OCI-LY7 (cell line): ENCODE measurements at regions not wholly inside any gene's neighbourhood (a gene's known extent, or its start where the extent isn't known, plus 50 kb on each side); places are given as distances from the start of the nearest gene placed in this dataset.

Source experiments
- BruUV-seq: library from RNA; stranded (reverse); fragments of 400-500 nt; replicated peaks from 2 replicates; lab custom pipeline; 2021; lab: Mats Ljungman, UMichigan
- CTCF ChIA-PET: fragments of 300-600 bp; sonication (Branson Sonifier 250); formaldehyde crosslinking; loops from one replicate; lab custom pipeline; 2022; ENCODE audit warnings: antibody characterized with exemption; ENCODE audit not compliant: unreplicated experiment; lab: Charles Lee
- POLR2A ChIA-PET: fragments of 300-600 bp; sonication (Branson Sonifier 250); formaldehyde crosslinking; loops from one replicate; lab custom pipeline; 2022; ENCODE audit warnings: antibody characterized with exemption; lab: Charles Lee
- DNase-seq: peaks from one replicate; pipeline ENCODE4 v3.0.0-alpha.2; 2015; ENCODE audit warnings: low spot score
- H2AFZ ChIP-seq: fragments of 200-600 bp; sonication (generic), shearing (Covaris generic); 2 replicates; pipeline ENCODE4 v1.6.1; 2014; ENCODE audit warnings: mild to moderate bottlenecking, antibody characterized with exemption, low read length, moderate library complexity
- H3K27ac ChIP-seq: fragments of 200-600 bp; sonication (generic); 2 replicates; pipeline ENCODE4 v1.5.1; 2014; ENCODE audit warnings: mixed run types, low read depth, mild to moderate bottlenecking, moderate library complexity, low read length, inconsistent platforms; ENCODE audit not compliant: poor library complexity, severe bottlenecking
- H3K36me3 ChIP-seq: fragments of 200-600 bp; sonication (generic); 2 replicates; pipeline ENCODE4 v1.6.1; 2014; ENCODE audit warnings: mild to moderate bottlenecking, antibody characterized with exemption, low read length, moderate library complexity, mixed read lengths; ENCODE audit not compliant: insufficient read depth
- H3K4me1 ChIP-seq: fragments of 200-600 bp; sonication (generic); 2 replicates; pipeline ENCODE4 v1.5.1; 2014; ENCODE audit warnings: mild to moderate bottlenecking, low read length; ENCODE audit not compliant: insufficient read depth, poor library complexity, severe bottlenecking
- H3K4me2 ChIP-seq: fragments of 200-600 bp; sonication (generic); 2 replicates; pipeline ENCODE4 v1.6.1; 2014; ENCODE audit warnings: mild to moderate bottlenecking, low read length
- H3K4me3 ChIP-seq: fragments of 200-600 bp; sonication (generic); 2 replicates; pipeline ENCODE4 v1.5.1; 2014; ENCODE audit warnings: mild to moderate bottlenecking, low read depth, low read length; ENCODE audit not compliant: poor library complexity, severe bottlenecking
- H3K79me2 ChIP-seq: fragments of 200-600 bp; sonication (generic); 2 replicates; pipeline ENCODE4 v1.6.1; 2016; ENCODE audit warnings: low read depth, mild to moderate bottlenecking, low read length, moderate library complexity, mixed read lengths; ENCODE audit not compliant: insufficient read depth
- H3K9me2 ChIP-seq: fragments of 200-600 bp; sonication (generic); 2 replicates; pipeline ENCODE4 v1.6.1; 2016; ENCODE audit warnings: mild to moderate bottlenecking, low read length, mixed read lengths; ENCODE audit not compliant: insufficient read depth
- H3K9me3 ChIP-seq: fragments of 200-600 bp; sonication (generic); 2 replicates; pipeline ENCODE4 v1.6.1; 2014; ENCODE audit warnings: mild to moderate bottlenecking, mixed run types, low read length, mixed read lengths
- H4K20me1 ChIP-seq: fragments of 200-600 bp; sonication (generic); 2 replicates; pipeline ENCODE4 v1.6.1; 2014; ENCODE audit warnings: mild to moderate bottlenecking, antibody characterized with exemption, low read length, moderate library complexity, mixed read lengths; ENCODE audit not compliant: insufficient read depth
- EZH2phosphoT487 ChIP-seq: fragments of 200-600 bp; sonication (generic); IDR thresholded peaks from 2 replicates; pipeline ENCODE4 v1.6.1; 2018; ENCODE audit warnings: low read depth, borderline replicate concordance, mild to moderate bottlenecking, mixed run types, antibody characterized with exemption, low read length, moderate library complexity, mixed read lengths
- intact Hi-C: fragments of 100-400 bp; cut with micrococcal nuclease; formaldehyde crosslinking; loops from one replicate; pipeline ENCODE4 v1.10.0; 2022; ENCODE audit not compliant: unreplicated experiment
- TF ChIP-seq, protein P1 (sequence below): fragments of 200-600 bp; sonication (generic); conservative IDR thresholded peaks from 2 replicates; pipeline ENCODE4 v1.5.1; 2014; ENCODE audit warnings: mild to moderate bottlenecking, antibody characterized with exemption, low read length, moderate library complexity, mixed read lengths

DNA sequence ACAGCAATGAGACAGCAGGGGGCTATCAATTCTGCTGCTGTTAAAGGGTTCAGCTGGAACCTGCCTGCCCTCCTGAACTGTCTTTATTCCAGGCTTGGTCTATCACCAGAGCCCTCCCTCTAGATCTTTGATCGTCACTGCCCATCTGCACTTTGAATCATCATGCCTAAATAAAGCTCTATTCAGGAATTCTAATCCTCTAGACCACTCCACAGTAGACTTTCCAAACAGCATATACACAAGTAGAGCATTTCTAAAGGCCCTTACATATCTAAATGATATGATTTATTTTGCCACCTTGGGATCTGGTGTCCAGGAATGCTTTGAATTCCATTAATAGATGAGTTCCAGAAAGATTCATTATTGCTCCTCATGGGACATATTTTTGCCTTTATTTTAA is 542.1 kb upstream of the SYT4 start:
- CTCF ChIA-PET, result no interaction called here
- Histone ChIP-seq H3K9me2 (no peaks in the 10 kb centered on the region), H3K36me3 (no peaks in the 10 kb centered on the region), H3K4me1 (no peaks in the 10 kb centered on the region), H3K4me3 (no peak overlapping the region), H4K20me1 (no peaks in the 10 kb centered on the region), H2AFZ (no peak overlapping the region), H3K27ac (no peak overlapping the region), H3K9me3 (no peaks in the 10 kb centered on the region), H3K79me2 (no peaks in the 10 kb centered on the region), H3K4me2 (no peak overlapping the region)
- BruUV-seq, result no TSS peak
- POLR2A ChIA-PET, result no interaction called here
- no peak for DNase-seq
- TF ChIP-seq, protein P1, sequence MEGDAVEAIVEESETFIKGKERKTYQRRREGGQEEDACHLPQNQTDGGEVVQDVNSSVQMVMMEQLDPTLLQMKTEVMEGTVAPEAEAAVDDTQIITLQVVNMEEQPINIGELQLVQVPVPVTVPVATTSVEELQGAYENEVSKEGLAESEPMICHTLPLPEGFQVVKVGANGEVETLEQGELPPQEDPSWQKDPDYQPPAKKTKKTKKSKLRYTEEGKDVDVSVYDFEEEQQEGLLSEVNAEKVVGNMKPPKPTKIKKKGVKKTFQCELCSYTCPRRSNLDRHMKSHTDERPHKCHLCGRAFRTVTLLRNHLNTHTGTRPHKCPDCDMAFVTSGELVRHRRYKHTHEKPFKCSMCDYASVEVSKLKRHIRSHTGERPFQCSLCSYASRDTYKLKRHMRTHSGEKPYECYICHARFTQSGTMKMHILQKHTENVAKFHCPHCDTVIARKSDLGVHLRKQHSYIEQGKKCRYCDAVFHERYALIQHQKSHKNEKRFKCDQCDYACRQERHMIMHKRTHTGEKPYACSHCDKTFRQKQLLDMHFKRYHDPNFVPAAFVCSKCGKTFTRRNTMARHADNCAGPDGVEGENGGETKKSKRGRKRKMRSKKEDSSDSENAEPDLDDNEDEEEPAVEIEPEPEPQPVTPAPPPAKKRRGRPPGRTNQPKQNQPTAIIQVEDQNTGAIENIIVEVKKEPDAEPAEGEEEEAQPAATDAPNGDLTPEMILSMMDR, result no peak
- no peak for TF ChIP-seq EZH2phosphoT487
- intact Hi-C loops, result no loop called here

DNA sequence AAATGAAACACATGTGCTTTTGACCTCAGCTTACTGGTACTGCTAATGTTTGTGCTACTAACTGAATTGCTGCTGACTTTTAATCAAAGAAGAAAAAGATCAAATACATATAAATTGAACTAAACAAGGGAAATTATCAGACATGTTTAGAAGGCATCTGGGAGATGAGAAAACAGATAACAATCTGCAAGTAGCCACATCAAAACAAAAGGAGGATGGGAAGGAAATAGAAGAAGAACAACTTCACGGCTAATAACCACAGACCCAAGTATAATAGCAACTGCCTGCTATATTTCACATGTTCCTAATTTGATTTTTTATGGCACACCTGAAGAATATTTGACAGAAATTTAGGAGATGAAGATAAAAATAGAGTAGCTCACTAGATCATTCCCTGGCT is 542.6 kb upstream of the SYT4 start:
- Histone ChIP-seq H3K4me3 (no peak overlapping the region), H3K9me3 (no peaks in the 10 kb centered on the region), H3K4me2 (no peak overlapping the region), H3K36me3 (no peaks in the 10 kb centered on the region), H4K20me1 (no peaks in the 10 kb centered on the region), H3K9me2 (no peaks in the 10 kb centered on the region), H3K27ac (no peak overlapping the region), H3K4me1 (no peaks in the 10 kb centered on the region), H2AFZ (no peak overlapping the region), H3K79me2 (no peaks in the 10 kb centered on the region)
- BruUV-seq, result no TSS peak
- ChIA-PET POLR2A (no interaction called here), CTCF (no interaction called here)
- TF ChIP-seq, protein P1, result no peak
- TF ChIP-seq EZH2phosphoT487, result no peak
- no peak for DNase-seq
- intact Hi-C loops, result no loop called here

DNA sequence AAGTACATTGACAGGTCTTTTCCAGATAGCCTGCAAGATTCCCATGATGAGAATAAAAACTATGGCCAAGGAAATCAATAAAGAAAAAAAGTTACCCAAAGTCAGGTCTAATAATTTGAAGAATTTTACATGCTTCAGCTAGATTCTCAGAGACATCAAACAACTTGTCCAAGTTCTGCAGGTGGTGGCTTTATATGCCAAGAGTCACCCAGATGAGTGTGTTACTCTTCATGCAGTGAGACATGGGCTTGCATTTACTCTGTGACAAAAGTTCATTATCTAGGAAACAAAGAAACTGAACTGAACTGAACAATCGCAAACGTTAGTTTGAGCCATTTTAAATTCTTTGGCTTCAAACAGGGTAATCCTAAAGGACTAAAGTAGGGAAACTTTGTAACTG is 548.5 kb upstream of the SYT4 start:
- ChIA-PET CTCF (no interaction called here), POLR2A (no interaction called here)
- Histone ChIP-seq H3K36me3 (no peaks in the 10 kb centered on the region), H3K9me2 (no peaks in the 10 kb centered on the region), H3K4me3 (no peak overlapping the region), H3K9me3 (no peaks in the 10 kb centered on the region), H3K4me2 (no peak overlapping the region), H2AFZ (no peak overlapping the region), H3K4me1 (no peaks in the 10 kb centered on the region), H3K79me2 (no peaks in the 10 kb centered on the region), H3K27ac (no peak overlapping the region), H4K20me1 (no peaks in the 10 kb centered on the region)
- TF ChIP-seq EZH2phosphoT487, result no peak
- TF ChIP-seq, protein P1, result no peak
- no TSS peak for BruUV-seq
- DNase-seq, result no peak
- intact Hi-C loops, result no loop called here
